NCI-H1930 (cell line): ENCODE measurements at regions not wholly inside any gene's neighbourhood (a gene's known extent, or its start where the extent isn't known, plus 50 kb on each side); places are given as distances from the start of the nearest gene placed in this dataset.

Experiments used
- DNase-seq, 2 experiments: peaks; one replicate each; lab custom pipeline; 2025; lab: John Stamatoyannopoulos, UW

- DNase-seq, result no peak
These were observed 318.8 kb downstream of the C16orf95 start for GRCh38 chr16:86998196-86999001.

DNA sequence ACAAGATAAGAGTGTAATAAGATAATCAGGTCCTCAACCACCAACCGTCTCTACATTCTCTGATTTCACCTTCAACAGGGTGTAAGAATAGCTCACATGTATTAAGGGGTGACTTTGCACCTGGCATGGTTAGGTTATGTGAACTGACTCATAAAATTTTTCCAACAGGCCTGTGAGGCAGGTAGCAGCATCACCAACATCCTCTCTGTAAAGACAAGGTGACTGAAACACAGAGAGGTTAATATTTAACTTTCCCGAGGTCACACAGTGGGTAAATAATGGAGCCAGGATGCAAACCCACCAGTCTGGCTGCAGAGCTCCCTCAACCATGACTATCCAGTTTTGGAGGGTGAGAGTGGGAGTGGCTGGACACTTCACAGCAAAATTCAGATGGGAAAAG, 317.2 kb downstream of the C16orf95 start:
- DNase-seq, result no peak

DNA sequence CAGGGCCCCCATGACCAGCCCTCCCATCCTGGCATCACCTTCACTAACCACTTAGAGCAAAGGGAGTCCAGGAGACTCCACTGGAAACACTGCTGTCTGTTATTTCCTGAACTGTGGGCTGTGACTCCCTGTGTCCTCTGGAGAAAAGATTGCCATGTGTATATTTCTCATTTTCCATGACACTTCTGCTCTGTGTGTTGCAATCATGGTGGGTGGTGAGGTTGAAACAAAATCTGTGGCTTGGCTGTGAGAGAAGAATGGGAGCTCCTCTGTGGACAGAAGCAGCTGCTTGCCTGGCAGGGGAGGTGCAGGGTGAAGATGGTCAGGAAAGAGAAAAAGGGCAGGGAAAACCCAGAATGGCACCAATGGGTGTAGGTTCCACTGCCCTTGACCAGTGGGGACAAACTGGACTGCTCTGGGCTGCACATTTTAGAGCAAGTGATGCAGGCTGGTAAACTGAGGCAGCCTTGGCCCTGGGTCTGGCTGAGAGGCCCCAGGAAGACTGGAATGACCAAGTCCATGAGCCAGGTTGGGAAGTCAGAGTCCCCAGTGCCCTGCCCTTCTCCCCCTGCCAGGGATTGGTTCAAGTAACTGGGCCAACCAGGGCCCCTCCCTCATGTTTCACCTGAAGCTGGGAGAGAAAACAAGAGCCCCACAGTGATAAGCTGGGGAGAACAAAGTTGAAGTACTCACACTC, 314.3 kb downstream of the C16orf95 start:
- DNase-seq, result no peak

GRCh38 chr16:87003414-87003755, 313.8 kb downstream of the C16orf95 start:
- DNase-seq, result no peak

- DNase-seq, result no peak
These were observed 311.2 kb downstream of the C16orf95 start for GRCh38 chr16:87006021-87006420.

DNA sequence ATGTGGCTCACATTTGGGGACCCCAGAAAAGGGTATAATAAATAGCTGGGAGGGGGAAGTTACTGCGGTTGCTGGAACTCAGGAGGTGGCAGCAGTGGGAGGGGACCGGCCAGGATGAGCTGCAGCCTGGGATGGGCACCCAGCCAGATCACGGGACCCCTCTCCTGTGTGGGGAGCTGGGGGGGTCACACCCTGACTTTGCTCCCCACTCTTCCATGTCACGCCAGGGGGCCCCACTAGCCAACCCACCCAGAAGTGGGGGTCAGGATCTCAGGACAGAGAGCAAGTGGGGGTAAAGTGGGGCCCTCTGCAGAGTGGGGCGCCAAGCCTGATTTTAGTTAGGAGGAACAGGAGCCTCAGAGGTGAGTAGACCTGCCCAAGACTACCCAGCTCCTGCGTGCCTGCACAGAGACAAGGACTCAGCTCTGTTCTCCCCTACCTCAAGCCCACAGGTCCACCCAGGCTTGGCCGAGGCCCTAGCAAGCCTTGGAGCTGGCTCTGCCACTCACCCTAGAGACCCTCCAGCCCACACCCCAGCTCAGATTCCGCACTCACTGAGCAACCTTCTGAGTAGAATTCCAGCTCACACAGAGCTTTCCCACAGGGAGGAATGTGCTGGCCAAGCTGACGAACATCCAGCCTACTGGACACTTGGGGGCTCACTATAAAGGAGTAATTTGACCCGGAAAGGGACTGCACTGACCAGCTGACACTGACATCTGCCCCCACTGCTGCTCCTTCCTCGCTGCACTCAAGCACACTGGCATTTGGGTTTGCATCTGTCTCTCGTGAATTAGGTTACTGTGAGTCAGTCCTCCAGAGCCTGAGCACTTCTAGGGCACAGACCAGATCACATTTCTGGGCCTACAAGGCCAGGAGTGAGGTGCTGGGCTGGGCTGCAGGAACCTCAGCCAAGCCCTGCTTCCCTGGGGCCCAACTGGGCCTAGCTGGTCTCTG, 310.1 kb downstream of the C16orf95 start:
- DNase-seq, result no peak

- no peak for DNase-seq
These were observed 309.3 kb downstream of the C16orf95 start for GRCh38 chr16:87007907-87008306.

DNA sequence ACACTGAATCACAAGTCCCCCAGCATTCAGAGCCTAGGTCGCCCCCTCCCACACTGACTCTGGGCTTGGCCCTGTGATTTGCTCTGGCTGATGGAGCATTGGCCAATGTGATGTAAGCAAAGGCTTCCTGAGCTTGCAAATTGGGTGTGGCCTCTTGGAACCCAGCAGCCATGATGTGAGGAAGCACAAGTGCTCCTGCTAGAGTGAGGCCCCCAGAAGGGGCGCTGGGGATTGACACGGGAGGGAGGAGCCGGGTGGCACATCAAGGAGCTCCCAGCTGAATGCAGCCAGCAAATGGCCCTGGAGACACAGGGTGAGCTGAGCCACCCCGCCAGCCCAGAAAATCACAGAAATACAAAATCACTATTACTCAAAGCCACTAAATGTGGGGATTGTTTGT, 308.5 kb downstream of the C16orf95 start:
- no peak for DNase-seq

DNA sequence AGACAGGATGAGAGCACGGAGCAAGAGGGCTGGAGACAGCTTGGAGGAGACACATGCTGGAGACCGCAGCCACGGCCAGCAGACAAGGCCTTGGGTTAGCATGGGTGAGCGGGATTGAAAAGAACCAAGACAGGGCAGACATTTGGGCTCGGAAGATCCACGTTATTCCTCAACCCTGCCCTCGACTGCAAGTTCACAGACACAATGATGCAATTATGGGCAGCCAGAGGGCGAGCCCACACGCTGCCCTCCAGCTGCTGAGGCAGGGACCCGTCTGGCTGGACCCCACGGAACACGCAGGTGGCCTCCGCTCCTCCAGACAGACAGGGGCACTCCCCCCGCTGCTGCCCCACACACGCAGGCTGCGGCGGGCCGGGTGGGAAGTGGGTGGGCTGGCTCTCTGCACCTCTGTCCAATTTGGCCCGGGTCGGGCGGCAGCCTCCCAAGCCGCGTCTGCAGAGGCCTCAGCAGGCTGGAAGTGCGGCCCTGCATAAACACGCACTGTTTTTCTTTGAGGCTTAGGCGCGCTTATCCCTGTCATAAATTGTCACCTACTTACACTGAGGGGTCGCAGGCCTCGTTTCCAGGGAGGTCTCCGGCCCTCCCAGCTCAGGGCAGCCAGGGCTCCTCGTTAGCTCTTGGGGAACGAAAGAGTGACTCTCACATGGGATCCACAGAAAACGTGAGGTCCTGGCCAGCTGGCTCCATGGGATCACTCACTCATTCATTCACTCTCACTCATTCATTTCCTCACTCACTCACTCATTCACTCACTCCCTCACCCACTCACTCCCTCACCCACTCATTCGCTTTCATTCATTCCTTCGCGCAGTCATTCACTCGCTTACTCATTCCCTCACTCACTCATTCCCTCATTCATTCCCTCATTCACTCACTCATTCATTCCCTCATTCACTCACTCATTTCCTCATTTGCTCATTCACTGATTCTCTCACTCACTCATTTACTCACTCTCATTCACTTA, 303.9 kb downstream of the C16orf95 start:
- DNase-seq, result no peak

DNA sequence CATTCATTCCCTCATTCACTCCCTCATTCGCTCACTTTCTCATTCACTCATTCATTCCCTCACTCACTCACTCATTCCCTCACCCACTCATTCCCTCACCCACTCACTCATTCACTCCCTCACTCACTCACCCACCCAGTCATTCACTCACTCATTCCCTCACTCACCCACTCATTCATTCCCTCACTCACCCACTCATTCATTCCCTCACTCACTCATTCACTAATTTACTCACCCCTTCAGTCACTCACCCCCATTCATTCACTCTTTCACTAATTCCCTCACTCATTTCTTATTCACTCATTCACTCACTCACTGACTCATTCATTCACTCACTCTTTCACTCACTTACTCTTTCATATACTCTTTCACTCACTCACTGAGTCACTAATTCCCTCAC, 303.1 kb downstream of the C16orf95 start:
- DNase-seq, result no peak

DNA sequence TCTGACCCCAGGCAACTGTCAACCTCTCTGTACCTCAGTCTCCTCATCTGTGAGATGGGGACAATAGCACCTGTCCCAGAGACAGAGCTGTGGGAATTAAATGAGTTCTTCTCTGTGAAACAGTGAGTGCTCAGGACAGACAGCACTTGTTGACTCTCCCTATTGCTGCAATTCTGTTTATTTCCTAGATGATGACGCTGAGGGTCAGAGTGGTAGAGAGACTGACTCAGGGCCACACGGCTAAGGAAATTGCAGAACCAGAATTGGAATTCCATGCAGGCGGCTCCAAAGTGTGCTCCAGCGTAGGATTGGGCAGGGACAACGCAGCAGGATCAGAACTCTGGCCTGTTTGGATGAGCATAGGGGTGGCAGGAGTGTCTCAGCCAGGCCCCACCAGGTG, 302.2 kb downstream of the C16orf95 start:
- no peak for DNase-seq

- DNase-seq, result no peak
These were observed 300.9 kb downstream of the C16orf95 start for GRCh38 chr16:87016046-87017035.

DNA sequence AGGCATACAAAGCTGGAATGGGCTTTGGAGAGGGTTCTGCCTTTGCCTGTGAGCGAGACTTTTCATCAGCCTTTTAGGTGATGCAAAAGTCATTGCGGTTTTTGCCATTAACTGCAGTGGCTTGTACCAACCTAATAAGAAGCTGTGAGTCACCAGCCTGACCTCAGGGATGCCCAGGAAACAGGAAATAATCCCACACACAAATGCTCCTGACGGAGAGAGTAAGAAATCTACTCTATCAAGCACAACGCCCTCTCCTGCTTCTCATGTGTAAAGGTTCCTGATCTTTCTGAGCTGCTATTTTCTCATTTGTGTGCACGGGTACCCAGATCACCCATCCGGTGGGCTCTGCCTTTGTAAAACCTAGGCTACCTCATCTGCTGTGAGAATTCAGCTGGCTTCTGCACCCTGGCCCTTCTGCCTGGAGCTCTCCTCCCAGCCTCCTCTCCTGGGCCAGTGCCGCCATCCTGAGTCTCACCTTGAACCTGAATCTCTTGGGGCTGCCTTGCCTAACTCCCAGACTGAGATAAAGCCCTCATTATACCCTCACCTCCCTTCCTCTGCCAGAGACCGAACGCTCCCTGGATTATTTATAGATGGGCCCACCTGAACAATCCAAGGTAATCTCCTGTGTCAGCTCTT, 299.7 kb downstream of the C16orf95 start:
- no peak for DNase-seq

DNA sequence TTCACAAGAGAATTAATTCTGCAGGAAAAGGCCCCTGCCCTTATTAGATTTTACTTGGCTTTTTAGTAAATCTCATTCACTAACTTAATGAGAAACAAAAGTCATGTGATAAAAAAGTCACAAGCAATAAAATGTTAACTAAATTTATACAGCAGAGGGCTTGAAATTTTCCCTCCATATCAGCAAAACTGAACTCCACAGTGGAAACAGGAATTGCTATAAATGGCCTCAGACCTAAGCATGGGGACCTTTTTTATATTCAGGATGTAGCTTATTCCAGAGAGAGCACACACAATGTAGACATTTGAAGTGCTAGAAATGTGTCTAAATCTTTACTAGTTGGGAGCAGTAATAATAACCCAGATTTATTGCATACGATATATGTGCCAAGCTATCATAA, 291.5 kb downstream of the C16orf95 start:
- DNase-seq, result no peak

- DNase-seq, result no peak
These were observed 290.1 kb downstream of the C16orf95 start for GRCh38 chr16:87027056-87027616.

DNA sequence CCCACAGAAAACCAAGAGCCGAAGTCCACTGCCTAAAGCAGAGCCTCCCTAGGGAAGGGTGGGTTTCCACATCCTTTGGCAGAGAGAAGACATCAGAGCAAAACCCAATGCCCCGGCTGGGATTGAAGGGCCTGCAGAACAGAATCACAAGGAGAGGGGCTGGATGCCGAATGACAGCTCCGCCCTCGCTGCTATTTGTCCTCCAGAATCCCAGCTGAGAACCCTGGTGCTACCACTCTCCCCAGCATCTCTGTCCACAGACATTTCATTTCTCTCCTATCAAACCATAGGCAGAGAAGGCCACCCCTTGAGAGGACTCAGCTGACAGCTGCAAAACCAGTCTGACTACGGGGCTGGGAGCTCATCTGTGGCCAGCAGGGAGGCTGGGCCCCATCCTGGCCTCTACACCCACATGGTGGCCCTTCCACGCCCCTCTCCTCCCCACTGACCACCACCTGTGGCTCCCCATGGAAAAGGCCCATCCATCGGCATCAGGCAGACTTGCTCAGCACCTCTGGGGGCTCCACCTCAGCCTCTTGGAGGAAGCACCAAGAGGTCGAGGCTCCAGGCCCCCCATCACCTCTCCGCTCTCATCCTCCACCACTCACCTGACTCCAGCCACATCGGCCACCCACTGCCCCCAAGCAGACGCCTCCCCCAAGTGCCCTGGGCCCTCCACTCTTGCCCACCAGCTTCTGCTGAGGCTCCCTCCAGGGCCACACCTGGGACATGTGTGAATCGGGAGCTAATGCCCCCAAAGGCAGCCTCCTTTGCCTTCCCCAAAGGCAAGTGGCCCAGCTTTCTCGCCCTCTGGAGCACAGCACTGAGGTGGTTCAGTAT, 288.5 kb downstream of the C16orf95 start:
- no peak for DNase-seq

DNA sequence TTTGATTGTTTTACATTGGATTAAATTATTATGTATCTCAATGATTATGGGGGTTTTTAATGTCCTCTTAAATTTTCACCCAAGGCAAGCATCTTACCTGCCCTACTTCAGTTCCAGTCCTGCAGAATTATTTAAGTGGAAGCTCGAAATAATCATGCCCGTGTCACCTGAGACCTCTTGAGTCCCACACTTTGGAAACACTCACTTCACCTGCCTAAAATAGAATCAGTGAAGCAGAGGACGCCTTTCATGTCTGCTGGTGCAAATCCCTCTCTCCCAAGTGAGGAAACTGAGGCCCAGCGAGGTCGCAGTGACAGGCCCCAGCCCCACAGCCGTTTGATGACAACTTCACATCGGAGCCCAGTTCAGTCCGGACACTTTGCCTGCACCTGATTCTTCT, 284.6 kb downstream of the C16orf95 start:
- DNase-seq, result no peak

- no peak for DNase-seq
These were observed 284.1 kb downstream of the C16orf95 start for GRCh38 chr16:87033021-87033471.
